ENCODE measurements at regions not wholly inside any gene's neighbourhood (a gene's known extent, or its start where the extent isn't known, plus 50 kb on each side); places are given as distances from the start of the nearest gene placed in this dataset.

- no peak overlapping the region for H3K4me3 ChIP-seq
- H3K9me3 ChIP-seq: peaks cover 0 to 7% (median 0%) of the 10 kb centered on the region in 3 donors
- H3K27me3 ChIP-seq: no peaks in the 10 kb centered on the region
- H3K4me1 ChIP-seq: no peaks in the 10 kb centered on the region
- no peak overlapping the region for H3K27ac ChIP-seq
- WGBS, 2 donors (ENCODE audit: low coverage in 1 of 2): 27 to 55% methylated on average over 1 of the region's 1 CpG
- H3K36me3 ChIP-seq: no peaks in the 10 kb centered on the region
- TF ChIP-seq POLR2AphosphoS5 (IDR thresholded peaks at IDR 0.05): no peak
- no peak for TF ChIP-seq EP300 (IDR thresholded peaks at IDR 0.05)
- no peak for TF ChIP-seq POLR2A (IDR thresholded peaks at IDR 0.05)
- TF ChIP-seq CTCF (IDR thresholded peaks at IDR 0.05): no peak
- ATAC-seq: no peak
These were observed 422.7 kb upstream of the ADAMTS16 start for GRCh38 chr5:4717446-4717845.

- WGBS, 2 donors (ENCODE audit: low coverage in 1 of 2): 51 to 54% methylated on average over 6 of the region's 6 CpGs
- ATAC-seq: no peak
- H3K27me3 ChIP-seq: no peaks in the 10 kb centered on the region
- no peak overlapping the region for H3K27ac ChIP-seq
- no peaks in the 10 kb centered on the region for H3K4me1 ChIP-seq
- H3K4me3 ChIP-seq: no peak overlapping the region
- H3K9me3 ChIP-seq: no peaks in the 10 kb centered on the region
- no peaks in the 10 kb centered on the region for H3K36me3 ChIP-seq
- TF ChIP-seq POLR2AphosphoS5 (IDR thresholded peaks at IDR 0.05) (no peak), EP300 (IDR thresholded peaks at IDR 0.05) (no peak), CTCF (IDR thresholded peaks at IDR 0.05) (no peak), POLR2A (IDR thresholded peaks at IDR 0.05) (no peak)
These were observed 419.3 kb upstream of the ADAMTS16 start for GRCh38 chr5:4720831-4721230.

GRCh38 chr5:4722886-4723285, 417.2 kb upstream of the ADAMTS16 start:
- no peak for TF ChIP-seq POLR2A (IDR thresholded peaks at IDR 0.05)
- TF ChIP-seq POLR2AphosphoS5 (IDR thresholded peaks at IDR 0.05): no peak
- no peak for TF ChIP-seq EP300 (IDR thresholded peaks at IDR 0.05)
- no peak for TF ChIP-seq CTCF (IDR thresholded peaks at IDR 0.05)
- no peak for ATAC-seq
- WGBS, 2 donors (ENCODE audit: low coverage in 1 of 2): 54 to 83% methylated on average over 1 to 2 of the region's 2 CpGs
- no peak overlapping the region for H3K4me3 ChIP-seq
- no peaks in the 10 kb centered on the region for H3K36me3 ChIP-seq
- no peaks in the 10 kb centered on the region for H3K27me3 ChIP-seq
- H3K9me3 ChIP-seq: no peaks in the 10 kb centered on the region
- no peak overlapping the region for H3K27ac ChIP-seq
- H3K4me1 ChIP-seq: no peaks in the 10 kb centered on the region

GRCh38 chr5:4725594-4725993, 414.5 kb upstream of the ADAMTS16 start:
- ATAC-seq: no peak
- TF ChIP-seq POLR2AphosphoS5 (IDR thresholded peaks at IDR 0.05) (no peak), POLR2A (IDR thresholded peaks at IDR 0.05) (no peak), CTCF (IDR thresholded peaks at IDR 0.05) (no peak), EP300 (IDR thresholded peaks at IDR 0.05) (no peak)
- Histone ChIP-seq H3K27ac (no peak overlapping the region), H3K27me3 (no peaks in the 10 kb centered on the region), H3K4me1 (no peaks in the 10 kb centered on the region), H3K9me3 (no peaks in the 10 kb centered on the region), H3K36me3 (no peaks in the 10 kb centered on the region), H3K4me3 (no peak overlapping the region)
- 72 to 88% methylated on average over 4 of the region's 4 CpGs for WGBS, 2 donors (ENCODE audit: low coverage in 1 of 2)

DNA sequence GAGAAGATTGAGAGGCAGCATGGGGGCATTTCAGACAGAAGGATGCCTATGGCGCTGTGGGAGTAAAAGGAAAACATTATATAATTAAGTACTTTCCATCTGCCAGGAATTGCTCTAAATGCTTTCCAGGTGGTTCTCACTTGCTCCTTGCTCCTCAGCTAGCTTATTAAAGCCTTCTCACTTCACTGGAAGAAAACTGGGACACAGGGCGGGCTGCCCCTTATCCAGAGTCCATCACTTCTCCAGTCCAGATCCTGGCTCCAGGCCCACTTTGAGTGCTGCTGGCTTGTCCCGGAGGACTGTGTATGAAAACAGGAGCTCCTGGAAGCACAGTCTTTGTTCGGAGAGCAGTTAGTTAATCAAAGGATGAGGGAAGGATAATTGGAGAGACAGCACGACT, 409.9 kb upstream of the ADAMTS16 start:
- no peak overlapping the region for H3K27ac ChIP-seq
- H3K9me3 ChIP-seq: no peaks in the 10 kb centered on the region
- no peaks in the 10 kb centered on the region for H3K36me3 ChIP-seq
- no peaks in the 10 kb centered on the region for H3K4me1 ChIP-seq
- WGBS, 2 donors (ENCODE audit: low coverage in 1 of 2): 29 to 31% methylated on average over 4 of the region's 5 CpGs
- H3K4me3 ChIP-seq: no peak overlapping the region
- no peak for TF ChIP-seq EP300 (IDR thresholded peaks at IDR 0.05)
- TF ChIP-seq POLR2AphosphoS5 (IDR thresholded peaks at IDR 0.05): no peak
- TF ChIP-seq CTCF (IDR thresholded peaks at IDR 0.05): no peak
- TF ChIP-seq POLR2A (IDR thresholded peaks at IDR 0.05): no peak
- ATAC-seq: no peak
- H3K27me3 ChIP-seq: no peaks in the 10 kb centered on the region
